ENCODE measurements at regions not wholly inside any gene's neighbourhood (a gene's known extent, or its start where the extent isn't known, plus 50 kb on each side); places are given as distances from the start of the nearest gene placed in this dataset.

DNA sequence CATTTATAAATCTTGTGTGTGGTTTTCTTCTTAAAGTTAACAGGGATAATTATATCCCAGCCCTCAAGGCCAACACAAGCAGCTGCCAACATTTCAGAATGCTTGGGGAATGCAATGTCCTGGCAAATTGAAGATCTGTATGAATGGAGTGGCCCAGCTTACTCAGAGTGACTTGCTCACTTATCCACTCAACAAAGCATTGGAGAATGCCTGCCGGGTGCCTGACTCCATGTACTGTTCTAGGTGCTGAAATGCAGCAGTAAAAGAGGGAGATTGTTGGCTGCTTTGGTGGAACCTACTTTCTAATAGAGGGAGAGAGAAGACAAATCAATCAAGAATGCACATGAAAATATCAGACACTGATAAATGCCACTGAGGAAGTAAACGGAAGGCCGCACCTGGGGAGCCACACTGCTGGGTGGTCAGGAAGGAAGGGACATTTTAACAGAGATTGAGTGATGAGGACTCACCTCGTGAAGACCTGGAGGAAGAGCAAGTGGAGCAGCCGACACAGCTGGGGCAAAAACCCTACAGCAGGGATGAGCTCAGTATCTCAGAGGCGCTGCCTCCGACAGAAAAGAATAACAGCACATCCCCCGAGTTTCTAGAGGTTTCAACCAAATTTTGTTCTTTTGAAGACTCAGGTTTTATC, 61.2 kb upstream of the VASH1 start:
- TF ChIP-seq, protein P1, sequence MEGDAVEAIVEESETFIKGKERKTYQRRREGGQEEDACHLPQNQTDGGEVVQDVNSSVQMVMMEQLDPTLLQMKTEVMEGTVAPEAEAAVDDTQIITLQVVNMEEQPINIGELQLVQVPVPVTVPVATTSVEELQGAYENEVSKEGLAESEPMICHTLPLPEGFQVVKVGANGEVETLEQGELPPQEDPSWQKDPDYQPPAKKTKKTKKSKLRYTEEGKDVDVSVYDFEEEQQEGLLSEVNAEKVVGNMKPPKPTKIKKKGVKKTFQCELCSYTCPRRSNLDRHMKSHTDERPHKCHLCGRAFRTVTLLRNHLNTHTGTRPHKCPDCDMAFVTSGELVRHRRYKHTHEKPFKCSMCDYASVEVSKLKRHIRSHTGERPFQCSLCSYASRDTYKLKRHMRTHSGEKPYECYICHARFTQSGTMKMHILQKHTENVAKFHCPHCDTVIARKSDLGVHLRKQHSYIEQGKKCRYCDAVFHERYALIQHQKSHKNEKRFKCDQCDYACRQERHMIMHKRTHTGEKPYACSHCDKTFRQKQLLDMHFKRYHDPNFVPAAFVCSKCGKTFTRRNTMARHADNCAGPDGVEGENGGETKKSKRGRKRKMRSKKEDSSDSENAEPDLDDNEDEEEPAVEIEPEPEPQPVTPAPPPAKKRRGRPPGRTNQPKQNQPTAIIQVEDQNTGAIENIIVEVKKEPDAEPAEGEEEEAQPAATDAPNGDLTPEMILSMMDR (conservative IDR thresholded peaks at IDR 0.05; ENCODE audit: low read length), result no peak
- TF ChIP-seq EZH2phosphoT487 (IDR thresholded peaks at IDR 0.05; ENCODE audit: borderline replicate concordance, low read depth, low read length), result no peak

All from OCI-LY7 (cell line).